OCI-LY1 (cell line): ENCODE measurements at regions not wholly inside any gene's neighbourhood (a gene's known extent, or its start where the extent isn't known, plus 50 kb on each side); places are given as distances from the start of the nearest gene placed in this dataset.

Source experiments
- H2AFZ ChIP-seq: fragments of 200-600 bp; sonication (generic), shearing (Covaris generic); 2 replicates; pipeline ENCODE4 v1.6.0; 2014; ENCODE audit warnings: antibody characterized with exemption, mild to moderate bottlenecking, low read length
- H3F3A ChIP-seq: fragments of 200-600 bp; sonication (generic), shearing (Covaris generic); 2 replicates; pipeline ENCODE4 v1.6.0; 2014; ENCODE audit warnings: mild to moderate bottlenecking, antibody characterized with exemption, low read length, moderate library complexity; ENCODE audit not compliant: insufficient read depth
- H3K27ac ChIP-seq: fragments of 200-600 bp; sonication (generic); 2 replicates; pipeline ENCODE4 v1.5.1; 2014; ENCODE audit warnings: low read length, mixed run types, mild to moderate bottlenecking, low read depth; ENCODE audit not compliant: poor library complexity, severe bottlenecking
- H3K27me3 ChIP-seq: fragments of 200-600 bp; sonication (generic); 2 replicates; pipeline ENCODE4 v1.6.0; 2014; ENCODE audit warnings: antibody characterized with exemption, mild to moderate bottlenecking, low read length, moderate library complexity; ENCODE audit not compliant: insufficient read depth
- H3K36me3 ChIP-seq: fragments of 200-600 bp; sonication (generic); 2 replicates; pipeline ENCODE4 v1.6.1; 2014; ENCODE audit warnings: mild to moderate bottlenecking, antibody characterized with exemption, low read length, moderate library complexity, mixed read lengths; ENCODE audit not compliant: insufficient read depth
- H3K4me1 ChIP-seq: fragments of 200-600 bp; sonication (generic); 2 replicates; pipeline ENCODE4 v1.5.1; 2014; ENCODE audit warnings: mild to moderate bottlenecking, low read length, moderate library complexity; ENCODE audit not compliant: insufficient read depth, severe bottlenecking
- H3K4me2 ChIP-seq: fragments of 200-600 bp; sonication (generic), shearing (Covaris generic); 2 replicates; pipeline ENCODE4 v1.6.1; 2014; ENCODE audit warnings: low read length
- H3K4me3 ChIP-seq: fragments of 200-600 bp; sonication (generic); 2 replicates; pipeline ENCODE4 v1.5.1; 2014; ENCODE audit warnings: low read length, low read depth, mild to moderate bottlenecking, mixed read lengths; ENCODE audit not compliant: poor library complexity, severe bottlenecking
- H3K79me2 ChIP-seq: fragments of 200-600 bp; shearing (Covaris generic); 2 replicates; pipeline ENCODE4 v1.6.1; 2016; ENCODE audit warnings: mixed run types, low read length, mixed read lengths; ENCODE audit not compliant: insufficient read depth
- H3K9ac ChIP-seq: fragments of 200-600 bp; sonication (generic), shearing (Covaris generic); 2 replicates; pipeline ENCODE4 v1.6.1; 2014; ENCODE audit warnings: mild to moderate bottlenecking, low read length, mixed read lengths
- H3K9me2 ChIP-seq: fragments of 200-600 bp; sonication (generic), shearing (Covaris generic); 2 replicates; pipeline ENCODE4 v1.6.1; 2014; ENCODE audit warnings: low read depth, mild to moderate bottlenecking, low read length, mixed read lengths
- H3K9me3 ChIP-seq: fragments of 200-600 bp; shearing (Covaris generic); 2 replicates; pipeline ENCODE4 v1.6.1; 2014; ENCODE audit warnings: low read length, mixed read lengths
- H4K20me1 ChIP-seq: fragments of 200-600 bp; sonication (generic), shearing (Covaris generic); 2 replicates; pipeline ENCODE4 v1.6.0; 2016; ENCODE audit warnings: mild to moderate bottlenecking, low read length; ENCODE audit not compliant: insufficient read depth
- CTCF ChIP-seq: fragments of 200-600 bp; sonication (generic), shearing (Covaris generic); IDR thresholded peaks from 2 replicates; pipeline ENCODE4 v1.5.1; 2017; ENCODE audit warnings: mild to moderate bottlenecking, antibody characterized with exemption, low read length, moderate library complexity, mixed read lengths
- EZH2 ChIP-seq: fragments of 200-600 bp; sonication (generic), shearing (Covaris generic); IDR thresholded peaks from 2 replicates; pipeline ENCODE4 v1.8.0; 2017; ENCODE audit warnings: borderline replicate concordance, mixed run types, mild to moderate bottlenecking, antibody characterized with exemption, low read length, moderate library complexity, mixed read lengths

GRCh38 chr7:79911420-79911819, 223.2 kb upstream of the GNAI1 start:
- H3K27ac ChIP-seq: no peak overlapping the region
- no peaks in the 10 kb centered on the region; the same call in 1 of the 2 replicates for H3K9me2 ChIP-seq
- no peak overlapping the region for H3K4me2 ChIP-seq
- no peaks in the 10 kb centered on the region for H3F3A ChIP-seq
- no peaks in the 10 kb centered on the region for H3K9me3 ChIP-seq
- no peak overlapping the region for H3K4me3 ChIP-seq
- no peaks in the 10 kb centered on the region for H3K36me3 ChIP-seq
- H2AFZ ChIP-seq: no peak overlapping the region
- H3K9ac ChIP-seq: no peak overlapping the region
- H3K79me2 ChIP-seq: no peaks in the 10 kb centered on the region
- H3K4me1 ChIP-seq: no peaks in the 10 kb centered on the region
- TF ChIP-seq CTCF: no peak
- no peak for TF ChIP-seq EZH2
- H3K27me3 ChIP-seq: no peaks in the 10 kb centered on the region
- no peaks in the 10 kb centered on the region for H4K20me1 ChIP-seq

- no peak overlapping the region for H2AFZ ChIP-seq
- H3K4me2 ChIP-seq: no peak overlapping the region
- H4K20me1 ChIP-seq: no peaks in the 10 kb centered on the region
- no peaks in the 10 kb centered on the region for H3K36me3 ChIP-seq
- H3K9ac ChIP-seq: no peak overlapping the region
- H3F3A ChIP-seq: no peaks in the 10 kb centered on the region
- TF ChIP-seq CTCF (no peak), EZH2 (no peak)
- no peak overlapping the region for H3K27ac ChIP-seq
- H3K4me1 ChIP-seq: no peaks in the 10 kb centered on the region
- no peak overlapping the region for H3K4me3 ChIP-seq
- no peaks in the 10 kb centered on the region for H3K27me3 ChIP-seq
- no peaks in the 10 kb centered on the region for H3K79me2 ChIP-seq
- no peaks in the 10 kb centered on the region for H3K9me3 ChIP-seq
- H3K9me2 ChIP-seq: no peaks in the 10 kb centered on the region
Measured at GRCh38 chr7:79909176-79909575, 225.5 kb upstream of the GNAI1 start.

DNA sequence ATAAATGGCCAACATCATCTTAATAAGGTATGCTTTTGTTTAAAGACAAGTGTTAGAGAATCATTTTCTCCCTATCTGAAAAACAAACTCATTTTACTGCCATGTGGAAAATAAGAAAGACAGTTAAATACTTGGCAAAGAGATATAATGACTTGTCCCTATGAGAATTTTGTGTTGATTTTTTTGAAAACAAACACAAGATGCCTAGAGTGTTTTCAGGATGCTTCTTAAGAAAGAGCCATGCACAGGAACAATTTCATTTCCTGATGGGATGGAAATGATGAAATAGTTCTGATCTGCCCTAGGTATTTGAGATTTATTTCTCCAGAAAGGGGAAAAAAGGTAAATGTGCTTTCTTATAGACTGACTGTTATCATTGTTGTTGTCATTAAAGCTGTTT, 237.5 kb upstream of the GNAI1 start:
- Histone ChIP-seq H3K4me1 (no peaks in the 10 kb centered on the region), H3K79me2 (no peaks in the 10 kb centered on the region), H4K20me1 (no peaks in the 10 kb centered on the region), H3K9me3 (no peaks in the 10 kb centered on the region), H3K4me2 (no peak overlapping the region), H3F3A (no peaks in the 10 kb centered on the region), H3K36me3 (no peaks in the 10 kb centered on the region), H3K27ac (no peak overlapping the region), H3K27me3 (no peaks in the 10 kb centered on the region), H2AFZ (no peak overlapping the region), H3K9ac (no peak overlapping the region), H3K4me3 (no peak overlapping the region), H3K9me2 (no peaks in the 10 kb centered on the region; the same call in 1 of the 2 replicates)
- TF ChIP-seq CTCF (no peak), EZH2 (no peak)
